ENCODE measurements at regions not wholly inside any gene's neighbourhood (a gene's known extent, or its start where the extent isn't known, plus 50 kb on each side); places are given as distances from the start of the nearest gene placed in this dataset.
"Not testable (repeated sequence)": the region's sequence is repeated elsewhere in the genome, so short reads cannot be mapped to it uniquely, and the experiment has no call there.

DNA sequence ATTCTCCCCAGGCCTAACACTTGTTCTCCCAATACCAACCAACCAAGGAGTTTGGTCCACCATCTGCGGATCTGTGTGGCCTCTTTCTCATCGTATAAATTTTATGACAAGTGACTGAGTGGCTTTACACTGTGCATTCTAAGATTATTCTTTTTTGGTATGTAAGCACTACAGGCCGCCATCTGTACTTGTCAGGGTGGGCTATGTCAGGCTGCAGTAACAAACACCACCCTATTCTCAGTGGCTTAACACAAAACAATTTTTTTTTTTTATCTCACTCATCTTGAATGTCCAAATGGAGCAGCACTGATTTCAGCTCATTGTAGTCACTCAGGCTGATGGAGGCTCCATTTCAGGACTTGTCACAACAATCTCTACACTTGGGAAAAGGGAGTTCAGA lies 412.7 kb upstream of the MIR17HG start:
- 92 to 93% methylated on average over 3 of the region's 3 CpGs for WGBS, 2 donors
- peaks cover 0 to 2% of the 10 kb centered on the region in 2 donors for H3K27me3 ChIP-seq (ENCODE audit: control insufficient read depth in 1 of 2, insufficient read depth in 2 of 2, low read length in 2 of 2)
- no peaks in the 10 kb centered on the region for H3K36me3 ChIP-seq (ENCODE audit: control insufficient read depth in 2 of 2, insufficient read depth in 2 of 2, low read length in 1 of 2)
- H3K27ac ChIP-seq (ENCODE audit: low read depth in 2 of 2, low read length in 1 of 2) = no peak overlapping the region
- H3K4me1 ChIP-seq (ENCODE audit: control insufficient read depth in 2 of 2, insufficient read depth in 2 of 2, low read length in 1 of 2) = no peaks in the 10 kb centered on the region
- H3K4me3 ChIP-seq (ENCODE audit: low read depth in 1 of 2, low read length in 2 of 2) = no peak overlapping the region
- no peaks in the 10 kb centered on the region for H3K9me3 ChIP-seq (ENCODE audit: control insufficient read depth in 2 of 2, insufficient read depth in 1 of 2, low read depth in 1 of 2, low read length in 1 of 2)

DNA sequence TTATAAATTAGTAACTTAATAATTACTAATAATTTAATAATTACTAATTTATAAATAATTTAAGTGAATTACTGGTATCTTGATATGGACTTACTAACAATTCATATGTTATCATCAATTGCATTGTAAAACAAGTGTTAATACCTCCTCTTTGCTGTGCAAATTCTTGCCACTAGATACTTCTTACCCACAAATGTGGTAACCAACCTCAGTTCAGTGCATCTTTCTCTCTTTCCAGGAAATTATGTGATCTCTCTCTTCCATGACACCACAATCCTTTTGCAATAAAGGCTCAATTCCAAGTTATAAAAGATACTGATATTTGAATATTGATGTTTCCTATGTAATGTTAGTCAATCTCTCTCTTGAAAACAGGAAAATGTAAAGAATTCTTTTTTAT lies 408.6 kb upstream of the MIR17HG start:
- peaks cover 0 to 2% of the 10 kb centered on the region in 2 donors for H3K27me3 ChIP-seq (ENCODE audit: control insufficient read depth in 1 of 2, insufficient read depth in 2 of 2, low read length in 2 of 2)
- H3K27ac ChIP-seq (ENCODE audit: low read depth in 2 of 2, low read length in 1 of 2) = no peak overlapping the region
- H3K9me3 ChIP-seq (ENCODE audit: control insufficient read depth in 2 of 2, insufficient read depth in 1 of 2, low read depth in 1 of 2, low read length in 1 of 2) = no peaks in the 10 kb centered on the region
- no peaks in the 10 kb centered on the region for H3K36me3 ChIP-seq (ENCODE audit: control insufficient read depth in 2 of 2, insufficient read depth in 2 of 2, low read length in 1 of 2)
- H3K4me1 ChIP-seq (ENCODE audit: control insufficient read depth in 2 of 2, insufficient read depth in 2 of 2, low read length in 1 of 2) = no peaks in the 10 kb centered on the region
- H3K4me3 ChIP-seq (ENCODE audit: low read depth in 1 of 2, low read length in 2 of 2) = no peak overlapping the region

DNA sequence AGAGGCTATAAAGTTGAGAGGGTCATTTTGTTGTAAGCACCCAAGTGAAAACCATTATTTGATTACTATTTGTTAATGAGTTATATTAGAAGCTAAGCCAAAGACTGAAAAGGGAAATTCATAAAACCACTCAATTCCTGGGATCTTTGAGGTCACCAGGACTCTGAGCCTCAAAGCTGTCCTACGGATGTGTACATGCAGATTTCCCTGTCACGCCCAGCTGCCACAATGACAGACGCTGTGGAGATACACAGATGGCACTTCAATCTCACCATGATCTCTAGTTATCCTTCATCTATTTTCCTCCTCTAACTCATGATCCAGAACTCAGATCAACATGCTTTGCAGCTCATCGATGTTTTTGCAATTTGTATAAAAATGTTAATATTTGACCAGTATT lies 403.5 kb upstream of the MIR17HG start:
- Histone ChIP-seq H3K27ac (ENCODE audit: low read depth in 2 of 2, low read length in 1 of 2) (no peak overlapping the region), H3K27me3 (ENCODE audit: control insufficient read depth in 1 of 2, insufficient read depth in 2 of 2, low read length in 2 of 2) (no peaks in the 10 kb centered on the region), H3K36me3 (ENCODE audit: control insufficient read depth in 2 of 2, insufficient read depth in 2 of 2, low read length in 1 of 2) (no peaks in the 10 kb centered on the region), H3K9me3 (ENCODE audit: control insufficient read depth in 2 of 2, insufficient read depth in 1 of 2, low read depth in 1 of 2, low read length in 1 of 2) (peaks cover 4 to 11% of the 10 kb centered on the region in 2 donors), H3K4me1 (ENCODE audit: control insufficient read depth in 2 of 2, insufficient read depth in 2 of 2, low read length in 1 of 2) (no peaks in the 10 kb centered on the region), H3K4me3 (ENCODE audit: low read depth in 1 of 2, low read length in 2 of 2) (no peak overlapping the region)
- 61 to 70% methylated on average over 4 of the region's 4 CpGs for WGBS, 2 donors

DNA sequence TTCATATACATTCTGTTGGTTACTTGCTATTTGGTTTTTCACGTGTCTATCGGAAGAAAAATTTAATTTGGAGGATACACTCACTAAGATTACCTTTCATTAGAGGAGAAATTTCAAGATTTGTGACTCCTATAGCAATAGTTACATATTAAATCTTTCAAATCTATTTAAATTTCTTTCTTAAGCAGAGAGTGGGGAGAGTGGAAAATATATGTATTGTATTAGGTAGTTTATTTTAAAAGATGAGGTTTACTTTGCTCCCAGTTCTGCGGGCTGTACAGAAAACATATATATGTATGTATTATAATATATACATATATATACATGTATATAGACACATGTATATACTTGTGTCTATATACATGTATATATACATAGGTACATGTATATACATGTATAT lies 402.3 kb upstream of the MIR17HG start:
- H3K4me3 ChIP-seq (ENCODE audit: low read depth in 1 of 2, low read length in 2 of 2); H3K4me1 ChIP-seq (ENCODE audit: control insufficient read depth in 2 of 2, insufficient read depth in 2 of 2, low read length in 1 of 2); H3K27me3 ChIP-seq (ENCODE audit: control insufficient read depth in 1 of 2, insufficient read depth in 2 of 2, low read length in 2 of 2); H3K36me3 ChIP-seq (ENCODE audit: control insufficient read depth in 2 of 2, insufficient read depth in 2 of 2, low read length in 1 of 2); H3K27ac ChIP-seq (ENCODE audit: low read depth in 2 of 2, low read length in 1 of 2): not testable (repeated sequence)
- 95 to 97% methylated on average over 3 of the region's 3 CpGs for WGBS, 2 donors
- H3K9me3 ChIP-seq (ENCODE audit: control insufficient read depth in 2 of 2, insufficient read depth in 1 of 2, low read depth in 1 of 2, low read length in 1 of 2) = peaks cover 4 to 11% of the 10 kb centered on the region in 2 donors

DNA sequence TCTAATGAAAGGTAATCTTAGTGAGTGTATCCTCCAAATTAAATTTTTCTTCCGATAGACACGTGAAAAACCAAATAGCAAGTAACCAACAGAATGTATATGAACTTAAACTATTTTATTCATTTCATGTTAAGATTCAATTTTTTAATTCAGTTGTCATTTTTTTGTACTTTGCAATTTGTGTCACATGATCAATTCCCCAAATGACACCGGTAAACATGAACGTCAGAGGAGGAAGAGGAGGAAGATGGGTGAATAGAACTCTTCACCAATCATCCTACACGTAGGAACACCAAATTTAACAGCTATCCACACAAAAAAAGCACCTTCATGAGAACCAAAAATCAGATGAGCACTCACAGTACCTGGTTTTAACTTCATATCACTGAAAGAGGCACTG lies 401.4 kb upstream of the MIR17HG start:
- WGBS, 2 donors = 79 to 84% methylated on average over 5 of the region's 5 CpGs
- H3K27me3 ChIP-seq (ENCODE audit: control insufficient read depth in 1 of 2, insufficient read depth in 2 of 2, low read length in 2 of 2); H3K4me1 ChIP-seq (ENCODE audit: control insufficient read depth in 2 of 2, insufficient read depth in 2 of 2, low read length in 1 of 2); H3K27ac ChIP-seq (ENCODE audit: low read depth in 2 of 2, low read length in 1 of 2); H3K4me3 ChIP-seq (ENCODE audit: low read depth in 1 of 2, low read length in 2 of 2); H3K36me3 ChIP-seq (ENCODE audit: control insufficient read depth in 2 of 2, insufficient read depth in 2 of 2, low read length in 1 of 2): not testable (repeated sequence)
- H3K9me3 ChIP-seq (ENCODE audit: control insufficient read depth in 2 of 2, insufficient read depth in 1 of 2, low read depth in 1 of 2, low read length in 1 of 2) = peaks cover 4 to 11% of the 10 kb centered on the region in 2 donors

DNA sequence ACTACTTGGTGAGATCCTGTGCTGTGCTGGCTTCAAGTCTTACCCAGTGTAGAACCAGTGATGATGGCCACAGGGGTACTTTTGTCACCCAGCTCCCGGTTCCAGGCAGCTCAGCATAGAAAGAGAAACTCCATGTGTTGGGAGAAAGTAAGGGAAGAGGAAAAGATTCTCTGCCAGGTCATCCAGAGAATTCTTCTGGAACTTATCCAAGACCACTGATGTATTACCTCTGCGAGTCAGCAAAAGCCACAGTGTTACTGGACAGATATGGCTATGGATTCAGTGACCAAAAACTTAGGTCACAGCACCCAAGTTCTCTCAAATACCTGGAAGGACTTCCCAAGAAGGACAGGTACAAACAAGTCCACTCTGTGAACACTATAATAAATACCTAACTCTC lies 399.5 kb upstream of the MIR17HG start:
- WGBS, 2 donors = 78 to 81% methylated on average over 2 of the region's 2 CpGs
- H3K27ac ChIP-seq (ENCODE audit: low read depth in 2 of 2, low read length in 1 of 2) = no peak overlapping the region
- H3K9me3 ChIP-seq (ENCODE audit: control insufficient read depth in 2 of 2, insufficient read depth in 1 of 2, low read depth in 1 of 2, low read length in 1 of 2) = peaks cover 4 to 11% of the 10 kb centered on the region in 2 donors
- no peaks in the 10 kb centered on the region for H3K4me1 ChIP-seq (ENCODE audit: control insufficient read depth in 2 of 2, insufficient read depth in 2 of 2, low read length in 1 of 2)
- H3K27me3 ChIP-seq (ENCODE audit: control insufficient read depth in 1 of 2, insufficient read depth in 2 of 2, low read length in 2 of 2) = no peaks in the 10 kb centered on the region
- no peaks in the 10 kb centered on the region for H3K36me3 ChIP-seq (ENCODE audit: control insufficient read depth in 2 of 2, insufficient read depth in 2 of 2, low read length in 1 of 2)
- H3K4me3 ChIP-seq (ENCODE audit: low read depth in 1 of 2, low read length in 2 of 2) = no peak overlapping the region

DNA sequence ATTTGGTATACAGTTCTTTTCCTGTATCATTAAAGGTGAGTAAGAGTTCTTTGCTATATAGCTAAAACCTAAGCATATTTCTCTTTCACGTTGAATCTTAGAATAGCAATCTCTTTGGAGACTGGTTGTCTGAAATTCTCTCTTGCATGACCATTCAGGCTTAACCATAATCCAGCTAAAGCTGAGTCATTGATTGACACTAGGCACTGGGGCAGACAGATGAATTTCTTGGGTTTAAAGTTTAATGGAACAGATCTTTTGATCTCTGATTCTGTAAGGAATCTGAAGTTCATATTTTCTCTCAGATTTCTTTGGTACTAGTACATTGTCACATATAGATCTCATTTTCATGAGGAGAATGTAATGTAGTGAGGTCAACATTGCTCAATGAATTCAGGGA lies 397.3 kb upstream of the MIR17HG start:
- WGBS, 2 donors = 54 to 59% methylated on average over 1 of the region's 1 CpG

DNA sequence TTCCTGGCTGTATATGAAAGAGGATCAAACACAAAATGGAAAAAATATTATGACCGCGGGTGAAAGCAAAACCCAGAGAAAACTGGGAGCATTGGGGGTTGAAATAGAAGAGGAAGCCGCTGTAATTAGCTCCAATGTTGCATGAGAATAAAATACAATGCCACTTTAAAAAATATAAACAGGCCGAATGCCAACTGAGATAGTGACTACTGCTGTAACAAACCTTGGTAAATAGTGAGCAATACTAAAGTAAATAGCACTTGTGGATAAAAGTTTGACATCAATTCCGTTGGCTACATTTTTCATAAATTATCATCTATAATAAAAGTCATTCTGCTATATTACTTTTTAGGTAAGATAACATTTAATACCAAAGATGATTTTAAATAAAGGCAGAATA lies 395.8 kb upstream of the MIR17HG start:
- Histone ChIP-seq H3K4me1 (ENCODE audit: control insufficient read depth in 2 of 2, insufficient read depth in 2 of 2, low read length in 1 of 2) (no peaks in the 10 kb centered on the region), H3K36me3 (ENCODE audit: control insufficient read depth in 2 of 2, insufficient read depth in 2 of 2, low read length in 1 of 2) (no peaks in the 10 kb centered on the region), H3K4me3 (ENCODE audit: low read depth in 1 of 2, low read length in 2 of 2) (no peak overlapping the region), H3K9me3 (ENCODE audit: control insufficient read depth in 2 of 2, insufficient read depth in 1 of 2, low read depth in 1 of 2, low read length in 1 of 2) (peaks cover 4 to 6% of the 10 kb centered on the region in 2 donors), H3K27ac (ENCODE audit: low read depth in 2 of 2, low read length in 1 of 2) (no peak overlapping the region), H3K27me3 (ENCODE audit: control insufficient read depth in 1 of 2, insufficient read depth in 2 of 2, low read length in 2 of 2) (no peaks in the 10 kb centered on the region)
- WGBS, 2 donors = 73 to 81% methylated on average over 5 of the region's 5 CpGs

More for the DNA sequence above, 397.3 kb upstream of the MIR17HG start:
- Histone ChIP-seq H3K27me3 (ENCODE audit: control insufficient read depth in 1 of 2, insufficient read depth in 2 of 2, low read length in 2 of 2) (no peaks in the 10 kb centered on the region), H3K4me1 (ENCODE audit: control insufficient read depth in 2 of 2, insufficient read depth in 2 of 2, low read length in 1 of 2) (no peaks in the 10 kb centered on the region), H3K4me3 (ENCODE audit: low read depth in 1 of 2, low read length in 2 of 2) (no peak overlapping the region), H3K27ac (ENCODE audit: low read depth in 2 of 2, low read length in 1 of 2) (no peak overlapping the region), H3K36me3 (ENCODE audit: control insufficient read depth in 2 of 2, insufficient read depth in 2 of 2, low read length in 1 of 2) (no peaks in the 10 kb centered on the region), H3K9me3 (ENCODE audit: control insufficient read depth in 2 of 2, insufficient read depth in 1 of 2, low read depth in 1 of 2, low read length in 1 of 2) (peaks cover 4 to 11% of the 10 kb centered on the region in 2 donors)

DNA sequence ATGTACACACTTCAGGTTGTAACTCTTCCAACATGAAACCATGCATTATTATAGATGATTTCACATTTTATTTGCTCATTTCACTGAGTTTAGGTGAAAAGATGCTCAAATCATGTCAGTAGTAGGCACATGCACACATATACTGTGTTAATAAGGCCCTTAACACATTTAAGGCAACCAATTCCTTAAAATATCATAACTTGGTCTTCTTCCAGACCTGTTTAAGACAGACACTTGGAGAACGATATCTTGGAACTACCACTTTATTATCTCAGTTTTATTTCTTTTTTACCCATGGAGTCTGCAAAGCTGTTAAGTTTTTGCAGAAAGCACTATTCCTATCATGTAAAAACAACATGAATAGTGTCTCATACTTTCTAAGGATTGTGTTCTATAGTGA lies 395.2 kb upstream of the MIR17HG start:
- H3K9me3 ChIP-seq (ENCODE audit: control insufficient read depth in 2 of 2, insufficient read depth in 1 of 2, low read depth in 1 of 2, low read length in 1 of 2) = peaks cover 3 to 4% of the 10 kb centered on the region in 2 donors
- no peaks in the 10 kb centered on the region for H3K4me1 ChIP-seq (ENCODE audit: control insufficient read depth in 2 of 2, insufficient read depth in 2 of 2, low read length in 1 of 2)
- no peaks in the 10 kb centered on the region for H3K36me3 ChIP-seq (ENCODE audit: control insufficient read depth in 2 of 2, insufficient read depth in 2 of 2, low read length in 1 of 2)
- H3K4me3 ChIP-seq (ENCODE audit: low read depth in 1 of 2, low read length in 2 of 2) = no peak overlapping the region
- 71 to 81% methylated on average over 1 of the region's 1 CpG for WGBS, 2 donors
- H3K27ac ChIP-seq (ENCODE audit: low read depth in 2 of 2, low read length in 1 of 2) = no peak overlapping the region
- H3K27me3 ChIP-seq (ENCODE audit: control insufficient read depth in 1 of 2, insufficient read depth in 2 of 2, low read length in 2 of 2) = no peaks in the 10 kb centered on the region

DNA sequence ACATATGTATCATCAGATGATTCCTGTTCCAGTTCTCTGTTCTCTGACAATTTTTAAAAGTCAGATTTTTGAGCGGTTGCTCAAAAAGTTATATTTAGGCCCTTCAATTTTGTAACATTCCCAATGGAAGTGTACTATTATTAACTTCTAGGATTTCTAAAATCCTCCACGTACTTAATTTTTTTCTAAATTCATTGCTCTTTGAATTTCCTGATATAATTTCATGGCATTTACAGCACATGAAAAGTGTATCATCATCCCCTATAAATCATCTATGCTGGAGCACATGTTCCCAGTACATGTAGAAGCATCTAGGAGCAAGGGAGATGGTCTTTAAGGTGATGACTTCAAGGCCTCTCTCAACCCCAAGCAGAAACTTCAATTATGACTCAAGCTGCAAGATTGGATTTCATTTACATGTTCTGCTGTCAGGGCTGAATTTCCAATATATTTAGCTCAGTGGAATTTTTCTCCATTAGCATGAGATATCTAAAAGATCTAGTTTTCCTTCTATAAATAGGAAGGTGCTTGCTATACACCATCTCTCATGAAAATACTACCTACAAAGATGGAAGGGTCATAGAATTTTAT lies 392.8 kb upstream of the MIR17HG start:
- Histone ChIP-seq H3K36me3 (ENCODE audit: control insufficient read depth in 2 of 2, insufficient read depth in 2 of 2, low read length in 1 of 2) (no peaks in the 10 kb centered on the region), H3K9me3 (ENCODE audit: control insufficient read depth in 2 of 2, insufficient read depth in 1 of 2, low read depth in 1 of 2, low read length in 1 of 2) (no peaks in the 10 kb centered on the region), H3K27me3 (ENCODE audit: control insufficient read depth in 1 of 2, insufficient read depth in 2 of 2, low read length in 2 of 2) (no peaks in the 10 kb centered on the region), H3K4me3 (ENCODE audit: low read depth in 1 of 2, low read length in 2 of 2) (no peak overlapping the region), H3K4me1 (ENCODE audit: control insufficient read depth in 2 of 2, insufficient read depth in 2 of 2, low read length in 1 of 2) (no peaks in the 10 kb centered on the region), H3K27ac (ENCODE audit: low read depth in 2 of 2, low read length in 1 of 2) (no peak overlapping the region)
- 81 to 89% methylated on average over 2 of the region's 2 CpGs for WGBS, 2 donors

Measured in esophagus (tissue), 2 donors.